HL-60 (cell line): ENCODE measurements at regions not wholly inside any gene's neighbourhood (a gene's known extent, or its start where the extent isn't known, plus 50 kb on each side); places are given as distances from the start of the nearest gene placed in this dataset.

Experiments used
- CTCF ChIP-seq: IDR thresholded peaks from one replicate; pipeline ENCODE4 v1.5.1; 2011; ENCODE audit warnings: low read length, control low read depth, inconsistent platforms; ENCODE audit not compliant: insufficient read depth
- GABPA ChIP-seq: IDR thresholded peaks from 2 replicates; pipeline ENCODE4 v1.6.1; 2012; ENCODE audit warnings: low read depth
- POLR2AphosphoS5 ChIP-seq: IDR thresholded peaks from 2 replicates; pipeline ENCODE4 v1.6.1; 2012; ENCODE audit warnings: low read depth
- REST ChIP-seq: IDR thresholded peaks from 2 replicates; pipeline ENCODE4 v1.6.1; 2012; ENCODE audit warnings: low read depth; ENCODE audit not compliant: insufficient replicate concordance

GRCh38 chr3:144818973-144819372, 847.4 kb downstream of the DIPK2A start:
- TF ChIP-seq CTCF (no peak), POLR2AphosphoS5 (no peak), REST (no peak), GABPA (no peak)
